GM12873 (cell line): ENCODE measurements at regions not wholly inside any gene's neighbourhood (a gene's known extent, or its start where the extent isn't known, plus 50 kb on each side); places are given as distances from the start of the nearest gene placed in this dataset.

Experiments
- TF ChIP-seq, protein P1 (sequence below): IDR thresholded peaks from 2 replicates; pipeline ENCODE4 v1.5.1; 2012; ENCODE audit warnings: low read depth, mild to moderate bottlenecking, moderate library complexity, low read length, control low read depth; ENCODE audit not compliant: insufficient read depth; ENCODE audit errors: missing control alignments

DNA sequence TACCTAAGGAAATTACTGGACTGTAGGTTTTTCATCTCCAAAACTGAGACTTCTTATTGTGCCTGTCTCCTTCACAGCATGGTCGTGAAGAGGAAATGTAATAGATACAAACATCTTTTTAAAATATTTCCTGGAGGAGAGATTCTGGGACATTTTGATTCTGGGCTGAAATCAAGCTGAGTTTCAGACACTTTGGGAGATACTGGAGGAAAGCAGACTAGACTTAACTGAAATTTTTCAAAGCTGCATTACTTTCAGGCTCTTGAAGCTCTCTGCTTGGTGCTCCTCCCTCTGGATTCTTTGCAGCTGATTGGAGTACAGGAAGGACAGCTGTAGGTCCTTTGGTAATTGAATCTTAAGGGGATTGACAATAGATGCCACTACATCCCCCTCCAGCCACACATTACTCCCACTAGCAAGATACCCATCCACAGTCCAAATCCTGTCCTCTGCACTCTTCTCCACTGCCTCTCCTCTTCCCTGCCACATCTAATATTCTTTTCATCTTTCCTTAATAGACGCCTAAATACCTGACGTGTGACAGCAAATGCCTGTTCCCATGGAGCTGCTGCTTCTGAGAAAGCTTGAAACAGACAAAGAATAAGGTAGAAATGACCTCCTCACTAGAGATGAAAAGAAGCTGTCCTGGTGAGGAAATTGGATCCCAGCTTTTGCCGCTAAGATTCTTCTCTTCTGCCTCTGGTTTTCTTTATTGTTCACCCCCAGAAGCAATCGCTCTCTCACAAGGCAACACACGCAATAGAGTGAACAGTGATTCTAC, 111.5 kb upstream of the PHYHIPL start:
- TF ChIP-seq, protein P1, sequence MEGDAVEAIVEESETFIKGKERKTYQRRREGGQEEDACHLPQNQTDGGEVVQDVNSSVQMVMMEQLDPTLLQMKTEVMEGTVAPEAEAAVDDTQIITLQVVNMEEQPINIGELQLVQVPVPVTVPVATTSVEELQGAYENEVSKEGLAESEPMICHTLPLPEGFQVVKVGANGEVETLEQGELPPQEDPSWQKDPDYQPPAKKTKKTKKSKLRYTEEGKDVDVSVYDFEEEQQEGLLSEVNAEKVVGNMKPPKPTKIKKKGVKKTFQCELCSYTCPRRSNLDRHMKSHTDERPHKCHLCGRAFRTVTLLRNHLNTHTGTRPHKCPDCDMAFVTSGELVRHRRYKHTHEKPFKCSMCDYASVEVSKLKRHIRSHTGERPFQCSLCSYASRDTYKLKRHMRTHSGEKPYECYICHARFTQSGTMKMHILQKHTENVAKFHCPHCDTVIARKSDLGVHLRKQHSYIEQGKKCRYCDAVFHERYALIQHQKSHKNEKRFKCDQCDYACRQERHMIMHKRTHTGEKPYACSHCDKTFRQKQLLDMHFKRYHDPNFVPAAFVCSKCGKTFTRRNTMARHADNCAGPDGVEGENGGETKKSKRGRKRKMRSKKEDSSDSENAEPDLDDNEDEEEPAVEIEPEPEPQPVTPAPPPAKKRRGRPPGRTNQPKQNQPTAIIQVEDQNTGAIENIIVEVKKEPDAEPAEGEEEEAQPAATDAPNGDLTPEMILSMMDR: no peak

DNA sequence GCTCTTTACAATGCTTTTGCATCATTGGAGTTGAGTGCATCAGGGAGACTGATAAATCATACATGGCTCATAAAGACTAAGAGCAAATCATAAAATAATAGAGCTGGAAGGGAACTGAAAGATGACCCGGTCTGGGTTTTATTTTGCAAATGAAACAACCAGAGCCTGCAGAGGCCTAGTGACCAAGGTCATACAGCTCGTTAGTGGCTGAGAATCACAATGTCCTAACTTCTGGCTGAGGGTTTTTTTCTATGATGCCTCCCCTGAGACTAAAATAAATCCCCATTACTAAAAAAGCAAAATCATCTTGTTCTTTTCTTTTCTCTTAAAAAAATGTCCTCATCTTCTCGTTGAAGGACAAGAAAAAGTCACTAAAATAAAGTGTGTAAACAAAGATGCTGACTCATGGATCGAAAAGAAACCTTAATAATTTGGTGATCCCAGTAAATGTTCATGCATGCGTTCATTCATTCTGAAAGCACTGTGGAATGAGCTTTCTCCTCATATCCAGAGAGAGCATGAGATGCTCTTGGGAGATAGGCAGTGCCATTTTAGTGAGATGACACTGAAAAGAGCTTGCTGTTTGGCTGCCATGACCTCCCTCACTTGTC, 107.8 kb upstream of the PHYHIPL start:
- TF ChIP-seq, protein P1: no peak

DNA sequence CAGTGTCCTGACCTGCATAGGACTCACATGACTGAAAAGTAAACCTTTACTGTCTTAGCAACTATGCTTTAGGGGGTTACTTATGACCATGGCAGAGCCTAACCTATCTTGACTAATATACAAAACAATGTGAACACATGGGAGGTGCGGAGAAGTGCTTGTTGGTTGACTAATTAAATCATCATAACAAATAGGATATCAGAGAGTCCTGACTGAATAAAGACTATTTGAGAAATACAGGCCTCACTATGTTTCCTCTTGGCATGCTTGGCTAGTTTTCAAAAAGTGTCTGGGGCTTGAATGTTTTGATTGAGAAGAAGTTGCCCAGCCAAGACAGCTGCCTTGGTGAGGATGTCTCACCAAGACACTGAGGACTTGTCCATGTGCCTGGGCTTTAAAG, 104.4 kb upstream of the PHYHIPL start:
- TF ChIP-seq, protein P1: no peak

DNA sequence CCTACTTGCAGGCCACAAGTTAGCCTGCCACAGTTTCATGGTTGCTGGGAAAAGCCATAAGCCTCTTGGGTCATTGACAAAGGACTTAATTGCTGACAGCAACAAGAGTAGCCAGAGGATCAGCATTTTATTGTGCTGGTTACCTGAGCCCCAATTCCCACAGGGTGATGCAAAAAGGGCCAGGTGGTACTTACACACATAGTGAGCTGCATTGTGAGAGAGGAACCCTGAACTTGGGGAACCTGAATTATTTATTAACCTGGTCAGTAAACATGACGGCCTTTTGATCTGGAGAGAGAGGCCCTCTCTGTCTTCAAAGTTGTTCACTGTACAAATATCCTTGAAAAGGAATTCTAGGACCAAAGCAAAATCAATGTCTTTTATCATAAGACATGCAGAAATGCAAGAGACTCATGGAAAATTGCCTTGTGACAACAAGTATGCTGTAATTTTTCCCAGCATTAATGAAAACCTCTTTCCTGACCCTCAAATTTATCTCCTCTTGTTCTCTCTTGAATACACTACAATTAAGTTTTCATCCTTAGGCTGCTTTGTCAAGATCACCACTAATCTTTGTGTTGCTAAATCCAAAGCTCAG, 102.9 kb upstream of the PHYHIPL start:
- TF ChIP-seq, protein P1: no peak

DNA sequence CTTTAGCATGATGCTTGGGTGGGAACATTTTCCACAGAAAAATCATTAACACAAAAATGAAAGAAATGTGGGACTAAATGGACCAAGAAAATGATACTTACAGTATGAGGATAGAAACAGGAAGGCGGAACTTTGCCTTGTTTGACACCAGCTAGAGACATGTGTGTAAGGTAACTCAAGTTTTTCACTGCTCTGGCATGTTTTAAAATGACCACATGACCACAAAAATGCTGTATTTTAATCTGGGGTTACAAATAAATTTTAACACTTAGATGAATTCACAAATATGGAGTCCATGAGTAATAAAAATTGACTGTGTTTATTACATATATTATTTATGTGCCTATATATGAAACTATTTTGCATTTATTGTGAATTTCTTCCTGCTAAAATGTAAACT, 100.9 kb upstream of the PHYHIPL start:
- TF ChIP-seq, protein P1: no peak

DNA sequence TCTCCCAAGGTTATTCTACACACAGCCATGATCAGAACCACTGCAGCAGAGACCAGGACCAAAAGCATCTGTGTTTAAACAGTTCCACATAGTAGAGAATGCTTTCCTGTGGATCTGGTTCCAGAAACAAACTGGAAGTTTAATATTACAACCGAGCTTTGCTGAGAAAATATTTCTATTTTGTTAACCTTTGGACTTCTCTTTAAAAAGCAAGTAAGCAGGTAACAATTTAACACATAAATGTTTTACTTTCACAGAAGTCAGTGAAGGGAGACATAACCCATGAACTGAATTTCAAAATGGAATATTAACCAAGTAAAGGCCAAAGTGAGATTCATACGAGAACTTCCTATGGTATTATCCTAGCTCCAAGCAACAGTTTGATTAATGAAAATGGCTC, 98.6 kb upstream of the PHYHIPL start:
- TF ChIP-seq, protein P1: no peak

DNA sequence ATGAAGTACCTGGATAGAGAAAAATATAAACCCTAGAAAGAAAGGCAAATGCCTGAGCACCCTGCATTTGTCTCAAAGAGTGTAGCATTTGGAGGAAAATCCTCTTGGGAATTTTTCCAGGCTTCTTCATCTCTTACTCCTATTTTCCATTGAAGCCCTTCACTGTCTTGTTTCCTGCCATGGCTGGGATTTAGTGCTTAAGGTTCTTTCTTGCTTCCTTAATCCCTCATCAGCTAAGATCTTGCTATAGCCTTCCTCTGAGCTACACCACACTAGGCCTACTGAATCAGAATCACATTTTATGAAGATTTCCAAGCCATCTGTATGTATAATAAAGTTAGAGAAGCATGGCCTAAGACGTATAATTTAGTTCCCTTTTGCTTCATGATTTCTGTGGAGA, 97.5 kb upstream of the PHYHIPL start:
- TF ChIP-seq, protein P1: no peak
